Heart left ventricle (tissue), 16 donors: ENCODE measurements at regions not wholly inside any gene's neighbourhood (a gene's known extent, or its start where the extent isn't known, plus 50 kb on each side); places are given as distances from the start of the nearest gene placed in this dataset.

ENCODE experiments used
- ATAC-seq, 4 donors: fragments of 200-7000 bp; cut with Tn5 transposase; one replicate each; pipeline ENCODE4 v1.9.1; 2020 to 2022; ENCODE audit warnings: moderate library complexity in 4 of 4, mild to moderate bottlenecking in 3 of 4, moderate number of reproducible peaks in 1 of 4
- DNase-seq, 5 donors: peaks; one replicate each; pipeline ENCODE4 v3.0.0-alpha.2; 2020
- H3K27ac ChIP-seq, 12 donors: fragments of 200-600 bp; sonication (generic) in 4 of 12; one replicate each; pipeline versions ENCODE4 v1.5.0 to v1.8.0; 2016 to 2022; ENCODE audit warnings: mild to moderate bottlenecking in 2 of 12
- H3K27me3 ChIP-seq, 9 donors: fragments of 200-600 bp; sonication (generic) in 2 of 9; one replicate each; pipeline versions ENCODE4 v1.5.1 to v1.8.0; 2016 to 2022; ENCODE audit warnings: mild to moderate bottlenecking in 3 of 9
- H3K36me3 ChIP-seq, 9 donors: fragments of 200-600 bp; sonication (generic) in 2 of 9; one replicate each; pipeline versions ENCODE4 v1.5.0 to v1.8.0; 2018 to 2022; ENCODE audit warnings: mild to moderate bottlenecking in 2 of 9
- H3K4me1 ChIP-seq, 12 donors: fragments of 200-600 bp; sonication (generic) in 4 of 12; one replicate each; pipeline versions ENCODE4 v1.5.0 to v1.8.0; 2016 to 2022; ENCODE audit warnings: mild to moderate bottlenecking in 3 of 12
- H3K4me3 ChIP-seq, 12 donors: fragments of 200-600 bp; sonication (generic) in 4 of 12; one replicate each; pipeline versions ENCODE4 v1.5.0 to v1.8.0; 2017 to 2022; ENCODE audit warnings: mild to moderate bottlenecking in 9 of 12, moderate library complexity in 4 of 12
- H3K9me3 ChIP-seq, 12 donors: fragments of 200-600 bp; sonication (generic) in 4 of 12; one replicate each; pipeline versions ENCODE4 v1.5.0 to v1.8.0; 2016 to 2022; ENCODE audit warnings: mild to moderate bottlenecking in 1 of 12
- POLR2A ChIP-seq, 2 donors: fragments of 450-650 bp; IDR thresholded peaks; one replicate each; pipeline ENCODE4 v1.6.1; 2017; ENCODE audit warnings: antibody characterized with exemption in 2 of 2, mild to moderate bottlenecking in 2 of 2, moderate library complexity in 2 of 2
- WGBS, 4 donors: extraction: QIAGEN DNeasy Blood & Tissue Kit in 2 of 4; methylation state at CpG; one replicate each; pipeline versions ENCODE4 v1.1.5 to v1.1.7; 2013 to 2018; 5-methylcytosine and 5-hydroxymethylcytosine counted together
- intact Hi-C, 10 donors: fragments of 100-400 bp; cut with DNase I; formaldehyde crosslinking; loops; one replicate each; pipeline versions ENCODE4 v1.11.1 to v1.14.2; 2022
- TF ChIP-seq, protein P1 (sequence below), 12 donors: fragments of 200-600 bp; sonication (generic) in 4 of 12; IDR thresholded peaks; one replicate each; pipeline versions ENCODE4 v1.5.0 to v1.8.0; 2018 to 2022; ENCODE audit warnings: antibody characterized with exemption in 12 of 12, mild to moderate bottlenecking in 5 of 12
- donor health status: ischemic (EF 13 %, LVEDD 7.1; RV severe dilation, severe dysfunction).
- donor health status: healthy with polysubstance abuse.
- donor health status: DM: no; HTN: yes; CAD: no.
- donor health status: DM: no; HTN: no; CAD: no.
- donor health status: ischemic (EF 25% LVEDD 6.9; RV normal size, moderate dysfunction).
- donor health status: ischemic (EF 25% LVEDD 5.7; RV mildly dilated, moderate dysfunction).
- donor health status: healthy.
- donor health status: DM: yes; HTN: yes; CAD: no.
- donor health status: ischemic (EF 35%, LVEDD 5.7; RV mildly dilated, moderate dysfunction).
- donor health status: nonischemic (EF 11% LVEDD 7.7; RV severe dilation, severe dysfunction).
- donor health status: DM: yes; HTN: yes; CAD: no.
- donor health status: PGD.
- donor health status: ischemic (EF 29% LVEDD 5.4; RV normal size, mild dysfunction).
- donor health status: nonischemic (EF 23%, LVEDD 6.1; RV moderate dilation, normal function).

DNA sequence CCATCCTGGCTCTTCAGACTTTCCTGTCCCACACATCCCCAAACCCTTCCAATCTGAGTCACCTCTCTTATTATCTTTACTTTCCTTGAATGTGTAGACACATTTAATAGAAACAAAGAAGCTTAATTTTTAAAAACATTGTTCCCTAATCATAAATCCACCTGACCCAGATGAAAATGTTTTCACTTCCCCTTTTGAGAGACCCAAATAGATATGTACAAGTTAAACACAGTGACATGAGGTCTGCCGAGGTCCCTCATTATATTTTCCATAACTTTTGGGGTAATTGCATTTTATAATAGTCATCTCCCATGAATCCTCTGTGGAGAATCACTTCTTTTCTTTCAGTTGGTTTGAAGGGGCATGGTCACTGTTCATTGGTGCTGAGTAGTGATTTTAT is 191.1 kb downstream of the GRIN2B start:
- Histone ChIP-seq H3K27ac (no peak overlapping the region), H3K27me3 (no peaks in the 10 kb centered on the region), H3K9me3 (no peaks in the 10 kb centered on the region), H3K36me3 (no peaks in the 10 kb centered on the region), H3K4me1 (no peaks in the 10 kb centered on the region), H3K4me3 (no peak overlapping the region)
- intact Hi-C loops: no loop called here
- no peak for DNase-seq
- no peak for TF ChIP-seq POLR2A (IDR thresholded peaks at IDR 0.05)
- TF ChIP-seq, protein P1, sequence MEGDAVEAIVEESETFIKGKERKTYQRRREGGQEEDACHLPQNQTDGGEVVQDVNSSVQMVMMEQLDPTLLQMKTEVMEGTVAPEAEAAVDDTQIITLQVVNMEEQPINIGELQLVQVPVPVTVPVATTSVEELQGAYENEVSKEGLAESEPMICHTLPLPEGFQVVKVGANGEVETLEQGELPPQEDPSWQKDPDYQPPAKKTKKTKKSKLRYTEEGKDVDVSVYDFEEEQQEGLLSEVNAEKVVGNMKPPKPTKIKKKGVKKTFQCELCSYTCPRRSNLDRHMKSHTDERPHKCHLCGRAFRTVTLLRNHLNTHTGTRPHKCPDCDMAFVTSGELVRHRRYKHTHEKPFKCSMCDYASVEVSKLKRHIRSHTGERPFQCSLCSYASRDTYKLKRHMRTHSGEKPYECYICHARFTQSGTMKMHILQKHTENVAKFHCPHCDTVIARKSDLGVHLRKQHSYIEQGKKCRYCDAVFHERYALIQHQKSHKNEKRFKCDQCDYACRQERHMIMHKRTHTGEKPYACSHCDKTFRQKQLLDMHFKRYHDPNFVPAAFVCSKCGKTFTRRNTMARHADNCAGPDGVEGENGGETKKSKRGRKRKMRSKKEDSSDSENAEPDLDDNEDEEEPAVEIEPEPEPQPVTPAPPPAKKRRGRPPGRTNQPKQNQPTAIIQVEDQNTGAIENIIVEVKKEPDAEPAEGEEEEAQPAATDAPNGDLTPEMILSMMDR (IDR thresholded peaks at IDR 0.05): no peak
- ATAC-seq: no peak
- WGBS, 4 donors: 61 to 76% (median 67%) methylated on average over 1 of the region's 1 CpG

DNA sequence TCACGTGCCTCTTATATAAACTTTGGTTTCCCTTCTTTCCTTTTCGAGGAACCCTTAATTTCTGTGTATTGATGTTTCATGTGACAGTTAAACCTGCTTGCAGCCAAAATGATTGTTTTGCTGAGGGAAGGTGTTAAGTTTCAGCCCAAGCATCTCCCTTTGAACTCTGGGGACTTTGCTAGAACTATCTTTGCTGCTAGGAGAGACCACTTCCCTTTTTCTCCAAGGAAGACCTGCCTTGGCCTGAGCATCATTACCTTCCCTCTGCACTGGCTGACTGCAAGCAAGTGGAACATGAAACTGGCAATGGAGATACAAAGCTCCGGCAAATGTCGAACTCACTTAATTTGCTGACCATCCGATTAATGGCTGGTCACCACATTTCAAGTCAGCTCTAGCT is 192.8 kb downstream of the GRIN2B start:
- H3K4me1 ChIP-seq: no peaks in the 10 kb centered on the region
- H3K27me3 ChIP-seq: no peaks in the 10 kb centered on the region
- no peaks in the 10 kb centered on the region for H3K9me3 ChIP-seq
- ATAC-seq (no peak), DNase-seq (no peak)
- no peak for TF ChIP-seq POLR2A (IDR thresholded peaks at IDR 0.05)
- TF ChIP-seq, protein P1 (IDR thresholded peaks at IDR 0.05): no peak
- H3K36me3 ChIP-seq: no peaks in the 10 kb centered on the region
- intact Hi-C loops: no loop called here
- WGBS, 4 donors: 75 to 84% (median 82%) methylated on average over 5 of the region's 5 CpGs
- H3K27ac ChIP-seq: no peak overlapping the region
- no peak overlapping the region for H3K4me3 ChIP-seq

DNA sequence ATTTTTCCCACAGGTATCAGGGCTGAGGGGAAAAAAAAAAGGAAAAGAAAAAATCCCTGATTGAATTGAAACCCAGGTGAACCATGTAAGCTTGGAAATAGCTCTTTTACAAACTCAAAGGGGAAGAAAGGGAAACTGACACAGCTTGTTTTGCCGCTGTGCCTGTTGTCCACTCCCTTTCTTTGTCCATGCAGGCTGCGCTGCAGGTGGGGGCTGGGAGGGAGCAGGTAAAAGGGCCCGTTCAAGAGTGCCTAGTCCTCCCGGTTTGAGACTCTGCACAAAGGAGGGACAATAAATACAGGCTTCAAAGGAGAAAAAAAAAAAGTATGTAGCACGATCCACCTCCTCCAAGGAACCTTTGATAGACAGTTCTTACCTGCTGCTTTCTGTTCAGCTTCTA is 194.8 kb downstream of the GRIN2B start:
- H3K4me3 ChIP-seq: no peak overlapping the region
- no peaks in the 10 kb centered on the region for H3K4me1 ChIP-seq
- TF ChIP-seq POLR2A (IDR thresholded peaks at IDR 0.05): no peak
- TF ChIP-seq, protein P1 (IDR thresholded peaks at IDR 0.05): no peak
- no peaks in the 10 kb centered on the region for H3K9me3 ChIP-seq
- DNase-seq (no peak), ATAC-seq (no peak)
- H3K27me3 ChIP-seq: no peaks in the 10 kb centered on the region
- 54 to 76% (median 69%) methylated on average over 5 of the region's 5 CpGs for WGBS, 4 donors
- intact Hi-C loops: no loop called here
- no peak overlapping the region for H3K27ac ChIP-seq
- H3K36me3 ChIP-seq: no peaks in the 10 kb centered on the region

DNA sequence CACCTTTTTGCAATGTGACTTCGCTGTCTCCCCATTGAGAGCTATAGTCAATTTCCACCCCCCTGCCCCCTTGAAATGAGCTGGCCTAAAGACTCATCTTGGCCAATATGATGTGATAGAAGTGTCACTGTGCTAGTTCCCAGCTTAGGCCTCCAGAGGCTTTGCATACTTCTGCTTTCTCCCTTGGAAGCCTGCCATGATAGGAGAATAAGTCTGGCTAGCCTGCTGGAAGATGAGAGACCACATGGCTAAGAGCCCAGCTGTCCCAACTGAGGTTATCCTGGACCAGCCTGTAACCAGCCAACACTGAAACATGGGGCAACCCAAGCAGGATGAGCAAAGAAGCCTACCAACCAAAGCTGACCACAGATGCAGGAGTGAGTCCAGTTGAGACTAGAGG is 196.9 kb downstream of the GRIN2B start:
- WGBS, 4 donors: 75 to 98% (median 88%) methylated on average over 1 of the region's 1 CpG
- H3K27ac ChIP-seq: no peak overlapping the region
- no peaks in the 10 kb centered on the region for H3K36me3 ChIP-seq
- intact Hi-C loops: no loop called here
- no peaks in the 10 kb centered on the region for H3K9me3 ChIP-seq
- DNase-seq (peak in 3 of 5 donors; percentile 23 to 47 (median 33)), ATAC-seq (peak; percentile 58 to 92 (median 64))
- no peaks in the 10 kb centered on the region for H3K4me1 ChIP-seq
- H3K4me3 ChIP-seq: no peak overlapping the region
- no peaks in the 10 kb centered on the region for H3K27me3 ChIP-seq
- no peak for TF ChIP-seq POLR2A (IDR thresholded peaks at IDR 0.05)

DNA sequence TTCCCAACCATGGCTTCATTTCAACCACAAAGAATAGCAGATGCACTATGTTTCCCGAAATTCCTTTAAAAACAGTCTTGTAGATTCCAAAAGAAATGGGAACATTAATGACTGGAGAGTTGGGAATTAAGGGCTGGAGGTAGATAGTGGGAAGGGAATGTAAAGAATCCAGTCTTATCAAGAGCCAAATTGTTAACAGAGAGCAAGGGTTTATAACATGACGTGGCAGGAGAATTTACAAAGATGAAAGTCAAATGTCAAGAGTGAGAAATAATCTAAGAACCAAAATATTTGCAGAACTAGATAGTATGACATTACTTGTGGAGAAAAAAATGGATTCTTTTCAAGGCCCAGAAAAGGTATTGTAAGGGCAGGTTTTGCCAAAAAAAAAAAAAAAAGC is 200.9 kb downstream of the GRIN2B start:
- intact Hi-C loops: no loop called here
- TF ChIP-seq, protein P1 (IDR thresholded peaks at IDR 0.05): no peak
- TF ChIP-seq POLR2A (IDR thresholded peaks at IDR 0.05): no peak
- H3K4me3 ChIP-seq: no peak overlapping the region
- H3K4me1 ChIP-seq: no peaks in the 10 kb centered on the region
- ATAC-seq: no peak
- H3K27me3 ChIP-seq: peaks cover 0 to 4% (median 0%) of the 10 kb centered on the region in 9 donors
- no peak for DNase-seq
- H3K27ac ChIP-seq: no peak overlapping the region
- no peaks in the 10 kb centered on the region for H3K36me3 ChIP-seq
- no peaks in the 10 kb centered on the region for H3K9me3 ChIP-seq
- 29 to 42% (median 38%) methylated on average over 2 of the region's 2 CpGs for WGBS, 4 donors
